Neural cell (in vitro differentiated cells): ENCODE measurements at regions not wholly inside any gene's neighbourhood (a gene's known extent, or its start where the extent isn't known, plus 50 kb on each side); places are given as distances from the start of the nearest gene placed in this dataset.

ENCODE experiments used
- H2AFZ ChIP-seq: fragments of 200-600, 300-800 bp; sonication (generic), shearing (Covaris generic); 2 replicates; pipeline ENCODE4 v1.6.0; 2014; ENCODE audit warnings: low read depth, mild to moderate bottlenecking, antibody characterized with exemption, low read length, moderate library complexity
- H3F3A ChIP-seq: fragments of 200-600 bp; shearing (Covaris generic); 2 replicates; pipeline ENCODE4 v1.6.1; 2016; ENCODE audit warnings: mild to moderate bottlenecking, moderate library complexity, mixed read lengths, antibody characterized with exemption, low read length; ENCODE audit not compliant: insufficient read depth, poor library complexity, severe bottlenecking
- H3K27ac ChIP-seq: fragments of 200-600, 300-800 bp; sonication (generic), shearing (Covaris generic); 2 replicates; pipeline ENCODE4 v1.5.1; 2014; ENCODE audit warnings: mild to moderate bottlenecking, low read length, moderate library complexity
- H3K27me3 ChIP-seq: fragments of 300-800, 200-600 bp; sonication (generic), shearing (Covaris generic); 2 replicates; pipeline ENCODE4 v1.6.0; 2014; ENCODE audit warnings: mild to moderate bottlenecking, low read depth, low read length, moderate library complexity; ENCODE audit not compliant: insufficient read depth
- H3K36me3 ChIP-seq: fragments of 300-800, 200-600 bp; sonication (generic), shearing (Covaris generic); 2 replicates; pipeline ENCODE4 v1.5.1; 2014; ENCODE audit warnings: mild to moderate bottlenecking, antibody characterized with exemption, low read length, moderate library complexity; ENCODE audit not compliant: insufficient read depth
- H3K4me2 ChIP-seq: fragments of 300-800, 200-600 bp; sonication (generic), shearing (Covaris generic); 2 replicates; pipeline ENCODE4 v1.6.0; 2014; ENCODE audit warnings: mild to moderate bottlenecking, low read length
- H3K4me3 ChIP-seq: fragments of 300-800, 200-600 bp; sonication (generic), shearing (Covaris generic); 2 replicates; pipeline ENCODE4 v1.5.1; 2014; ENCODE audit warnings: mild to moderate bottlenecking, low read length, moderate library complexity
- H3K79me2 ChIP-seq: fragments of 200-600 bp; shearing (Covaris generic); replicated peaks from 2 replicates; pipeline ENCODE4 v1.6.0; 2014; ENCODE audit warnings: mild to moderate bottlenecking, low read length, moderate library complexity; ENCODE audit not compliant: insufficient read depth
- H3K9ac ChIP-seq: fragments of 300-800, 200-600 bp; sonication (generic), shearing (Covaris generic); 2 replicates; pipeline ENCODE4 v1.6.1; 2016; ENCODE audit warnings: mild to moderate bottlenecking, low read length, mixed read lengths
- H3K9me2 ChIP-seq: fragments of 200-600 bp; shearing (Covaris generic); 2 replicates; pipeline ENCODE4 v1.6.1; 2016; ENCODE audit warnings: mild to moderate bottlenecking, low read length, mixed read lengths; ENCODE audit not compliant: insufficient read depth
- H3K9me3 ChIP-seq: fragments of 200-600, 300-800 bp; sonication (generic), shearing (Covaris generic); 2 replicates; pipeline ENCODE4 v1.6.1; 2016; ENCODE audit warnings: mild to moderate bottlenecking, mixed run types, low read length, moderate library complexity, mixed read lengths
- H4K20me1 ChIP-seq: fragments of 200-600 bp; shearing (Covaris generic); 2 replicates; pipeline ENCODE4 v1.6.1; 2016; ENCODE audit warnings: mild to moderate bottlenecking, mixed run types; ENCODE audit not compliant: insufficient read depth
- CTCF ChIP-seq: fragments of 450-650 bp; IDR thresholded peaks from 2 replicates; pipeline ENCODE4 v1.5.1; 2014; ENCODE audit warnings: antibody characterized with exemption, mild to moderate bottlenecking, moderate library complexity; ENCODE audit not compliant: poor library complexity, severe bottlenecking
- EP300 ChIP-seq: fragments of 450-650 bp; conservative IDR thresholded peaks from 2 replicates; pipeline ENCODE4 v1.6.1; 2014; ENCODE audit warnings: antibody characterized with exemption, mild to moderate bottlenecking, moderate library complexity; ENCODE audit not compliant: poor library complexity, severe bottlenecking
- EZH2 ChIP-seq: fragments of 200-600, 300-800 bp; shearing (Covaris generic), sonication (generic); IDR thresholded peaks from 2 replicates; pipeline ENCODE4 v1.6.1; 2014; ENCODE audit warnings: antibody characterized with exemption, low read length, borderline replicate concordance, mild to moderate bottlenecking; ENCODE audit not compliant: insufficient read depth, poor library complexity, severe bottlenecking
- MXI1 ChIP-seq: fragments of 450-650 bp; conservative IDR thresholded peaks from 2 replicates; pipeline ENCODE4 v1.6.1; 2014; ENCODE audit warnings: antibody characterized with exemption, mild to moderate bottlenecking; ENCODE audit not compliant: poor library complexity, severe bottlenecking
- POLR2AphosphoS5 ChIP-seq: IDR thresholded peaks from 2 replicates; pipeline ENCODE4 v1.6.1; 2012
- RAD21 ChIP-seq: fragments of 450-650 bp; conservative IDR thresholded peaks from 2 replicates; pipeline ENCODE4 v1.6.1; 2014; ENCODE audit warnings: antibody characterized with exemption, mild to moderate bottlenecking, moderate library complexity
- REST ChIP-seq: IDR thresholded peaks from 2 replicates; pipeline ENCODE4 v1.6.1; 2012; ENCODE audit warnings: borderline replicate concordance
- SMC3 ChIP-seq: fragments of 450-650 bp; conservative IDR thresholded peaks from 2 replicates; pipeline ENCODE4 v1.6.1; 2014; ENCODE audit warnings: antibody characterized with exemption, mild to moderate bottlenecking, moderate library complexity; ENCODE audit not compliant: poor library complexity
- TAF1 ChIP-seq: IDR thresholded peaks from 2 replicates; pipeline ENCODE4 v1.6.1; 2012; ENCODE audit warnings: low read depth

GRCh38 chr2:239621611-239622010 lies 220.8 kb upstream of the HDAC4 start:
- no peaks in the 10 kb centered on the region for H3K27me3 ChIP-seq
- H3F3A ChIP-seq, result no peaks in the 10 kb centered on the region
- no peak overlapping the region for H2AFZ ChIP-seq
- H3K27ac ChIP-seq, result no peak overlapping the region
- no peaks in the 10 kb centered on the region for H3K9me2 ChIP-seq
- no peaks in the 10 kb centered on the region for H3K79me2 ChIP-seq
- peaks cover 1% of the 10 kb centered on the region for H3K9me3 ChIP-seq
- no peak overlapping the region for H3K4me2 ChIP-seq
- H4K20me1 ChIP-seq, result no peaks in the 10 kb centered on the region
- H3K9ac ChIP-seq, result no peak overlapping the region
- no peaks in the 10 kb centered on the region for H3K36me3 ChIP-seq
- H3K4me3 ChIP-seq, result no peak overlapping the region
- no peak for TF ChIP-seq RAD21
- TF ChIP-seq REST, result no peak
- TF ChIP-seq SMC3, result no peak
- no peak for TF ChIP-seq TAF1
- no peak for TF ChIP-seq POLR2AphosphoS5
- no peak for TF ChIP-seq CTCF
- TF ChIP-seq MXI1, result no peak
- TF ChIP-seq EP300, result no peak
- no peak for TF ChIP-seq EZH2

GRCh38 chr2:239619369-239619768 lies 218.5 kb upstream of the HDAC4 start:
- no peak overlapping the region for H3K27ac ChIP-seq
- H3K4me2 ChIP-seq, result no peak overlapping the region
- no peaks in the 10 kb centered on the region for H3K9me2 ChIP-seq
- TF ChIP-seq EZH2, result no peak
- no peak for TF ChIP-seq RAD21
- TF ChIP-seq CTCF, result no peak
- no peak for TF ChIP-seq MXI1
- TF ChIP-seq SMC3, result no peak
- TF ChIP-seq REST, result no peak
- no peak for TF ChIP-seq TAF1
- TF ChIP-seq EP300, result no peak
- no peak for TF ChIP-seq POLR2AphosphoS5
- no peaks in the 10 kb centered on the region for H3K36me3 ChIP-seq
- no peaks in the 10 kb centered on the region for H3K79me2 ChIP-seq
- H3F3A ChIP-seq, result no peaks in the 10 kb centered on the region
- no peak overlapping the region for H2AFZ ChIP-seq
- peaks cover 3% of the 10 kb centered on the region for H3K9me3 ChIP-seq
- H3K4me3 ChIP-seq, result no peak overlapping the region
- no peaks in the 10 kb centered on the region for H3K27me3 ChIP-seq
- no peaks in the 10 kb centered on the region for H4K20me1 ChIP-seq
- no peak overlapping the region for H3K9ac ChIP-seq
